IMR-90 (cell line): ENCODE measurements at regions not wholly inside any gene's neighbourhood (a gene's known extent, or its start where the extent isn't known, plus 50 kb on each side); places are given as distances from the start of the nearest gene placed in this dataset.

ENCODE experiments used
- ATAC-seq: fragments of 200-7000 bp; cut with Tn5 transposase; 2 replicates; pipeline ENCODE4 v1.9.1; 2020; ENCODE audit warnings: low read depth, mild to moderate bottlenecking, moderate library complexity
- BruUV-seq: library from RNA; stranded (reverse); fragments of 400-500 nt; replicated peaks from 2 replicates; lab custom pipeline; 2021; lab: Mats Ljungman, UMichigan
- CTCF ChIA-PET: fragments of 300-600 bp; formaldehyde crosslinking; extraction: SDS; loops from one replicate; lab custom pipeline; 2021; ENCODE audit warnings: antibody characterized with exemption; lab: Yijun Ruan, JAX
- POLR2A ChIA-PET: fragments of 300-600 bp; sonication (Branson Sonifier 250); formaldehyde crosslinking; loops from one replicate; lab custom pipeline; 2022; ENCODE audit warnings: antibody characterized with exemption; ENCODE audit not compliant: unreplicated experiment; lab: Charles Lee
- DNase-seq: peaks from one replicate; pipeline ENCODE4 v3.0.0; 2013
- H2AFZ ChIP-seq: replicated peaks from 2 replicates; pipeline ENCODE3; 2013; ENCODE audit warnings: low read length, mild to moderate bottlenecking; ENCODE audit not compliant: poor library complexity
- H2AK5ac ChIP-seq: 2 replicates; pipeline ENCODE4 v1.6.1; 2013; ENCODE audit warnings: low read depth, low read length, inconsistent platforms
- H2AK9ac ChIP-seq: replicated peaks from 2 replicates; pipeline ENCODE3; 2013; ENCODE audit warnings: mild to moderate bottlenecking, low read depth, low read length, moderate library complexity; ENCODE audit not compliant: poor library complexity
- H2BK120ac ChIP-seq: 2 replicates; pipeline ENCODE4 v1.6.1; 2013; ENCODE audit warnings: low read depth, low read length, inconsistent platforms
- H2BK15ac ChIP-seq: 3 replicates; pipeline ENCODE4 v1.6.1; 2013; ENCODE audit warnings: low read depth, low read length, inconsistent platforms
- H2BK20ac ChIP-seq: 2 replicates; pipeline ENCODE4 v1.6.1; 2013; ENCODE audit warnings: low read depth, mild to moderate bottlenecking, inconsistent platforms, low read length, moderate library complexity
- H2BK5ac ChIP-seq: 2 replicates; pipeline ENCODE4 v1.6.1; 2013; ENCODE audit warnings: mild to moderate bottlenecking, low read depth, low read length, inconsistent platforms; ENCODE audit not compliant: poor library complexity, severe bottlenecking
- H3K14ac ChIP-seq: replicated peaks from 2 replicates; pipeline ENCODE4 v1.6.1; 2013; ENCODE audit warnings: low read depth, low read length, inconsistent platforms
- H3K18ac ChIP-seq: 2 replicates; pipeline ENCODE4 v1.6.1; 2013; ENCODE audit warnings: low read depth, low read length, control low read depth
- H3K23ac ChIP-seq: 2 replicates; pipeline ENCODE4 v1.6.1; 2013; ENCODE audit warnings: low read depth, low read length, inconsistent platforms
- H3K27ac ChIP-seq: 2 replicates; pipeline ENCODE4 v1.5.1; 2013; ENCODE audit warnings: mild to moderate bottlenecking, control low read depth, low read length; ENCODE audit not compliant: insufficient read depth
- H3K27me3 ChIP-seq: 2 replicates; pipeline ENCODE4 v1.6.1; 2013; ENCODE audit warnings: low read length; ENCODE audit not compliant: control insufficient read depth, insufficient read depth
- H3K36me3 ChIP-seq: 2 replicates; pipeline ENCODE4 v1.6.1; 2013; ENCODE audit warnings: low read length, mixed read lengths; ENCODE audit not compliant: control insufficient read depth, insufficient read depth
- H3K4ac ChIP-seq: 2 replicates; pipeline ENCODE4 v1.6.1; 2013; ENCODE audit warnings: low read depth, low read length, inconsistent platforms
- H3K4me1 ChIP-seq: 2 replicates; pipeline ENCODE4 v1.6.1; 2013; ENCODE audit warnings: low read length, mixed read lengths; ENCODE audit not compliant: control insufficient read depth, insufficient read depth
- H3K4me2 ChIP-seq: 2 replicates; pipeline ENCODE4 v1.6.1; 2013; ENCODE audit warnings: low read depth, mild to moderate bottlenecking, control low read depth, low read length, moderate library complexity
- H3K4me3 ChIP-seq: 2 replicates; pipeline ENCODE4 v1.5.1; 2013; ENCODE audit warnings: low read depth, mild to moderate bottlenecking, control low read depth, low read length, moderate library complexity; ENCODE audit not compliant: insufficient read depth
- H3K56ac ChIP-seq: 2 replicates; pipeline ENCODE4 v1.6.1; 2013; ENCODE audit warnings: low read length, inconsistent platforms; ENCODE audit not compliant: insufficient read depth; ENCODE audit errors: extremely low read depth
- H3K79me1 ChIP-seq, 2 experiments: 2 replicates each; pipeline ENCODE4 v1.6.1; 2013; ENCODE audit warnings: low read length in 2 of 2, inconsistent platforms in 1 of 2, low read depth in 1 of 2
- H3K9ac ChIP-seq: 2 replicates; pipeline ENCODE4 v1.6.1; 2013; ENCODE audit warnings: low read depth, low read length, control low read depth
- H3K9me1 ChIP-seq: 2 replicates; pipeline ENCODE4 v1.6.1; 2013; ENCODE audit warnings: low read length, inconsistent platforms; ENCODE audit not compliant: insufficient read depth
- H3K9me3 ChIP-seq: 2 replicates; pipeline ENCODE4 v1.6.1; 2013; ENCODE audit warnings: low read length; ENCODE audit not compliant: control insufficient read depth, insufficient read depth
- H4K20me1 ChIP-seq: 2 replicates; pipeline ENCODE4 v1.6.1; 2013; ENCODE audit warnings: low read length, inconsistent platforms; ENCODE audit not compliant: insufficient read depth
- H4K5ac ChIP-seq: 2 replicates; pipeline ENCODE4 v1.6.1; 2013; ENCODE audit warnings: mild to moderate bottlenecking, low read depth, low read length, control low read depth
- H4K8ac ChIP-seq, 2 experiments: 2 replicates each; pipeline ENCODE4 v1.6.1; 2013; ENCODE audit warnings: low read depth in 2 of 2, low read length in 2 of 2, control low read depth in 1 of 2, inconsistent platforms in 1 of 2
- H4K91ac ChIP-seq: 2 replicates; pipeline ENCODE4 v1.6.1; 2013; ENCODE audit warnings: low read depth, low read length, inconsistent platforms; ENCODE audit not compliant: insufficient read depth
- CEBPB ChIP-seq: IDR thresholded peaks from 2 replicates; pipeline ENCODE4 v1.6.1; 2012; ENCODE audit warnings: low read depth, low read length, improper control_type of control experiment
- CTCF ChIP-seq: conservative IDR thresholded peaks from 2 replicates; pipeline ENCODE4 v1.5.1; 2012; ENCODE audit warnings: mild to moderate bottlenecking, low read depth, low read length, improper control_type of control experiment
- FOS ChIP-seq: fragments of 150-350 bp; IDR thresholded peaks from 2 replicates; pipeline ENCODE4 v1.6.1; 2016; ENCODE audit warnings: low read depth, low read length
- NFE2L2 ChIP-seq: fragments of 150-350 bp; IDR thresholded peaks from 2 replicates; pipeline ENCODE4 v1.6.1; 2016; ENCODE audit warnings: low read depth, mild to moderate bottlenecking, low read length
- RCOR1 ChIP-seq: IDR thresholded peaks from 2 replicates; pipeline ENCODE4 v1.6.1; 2012; ENCODE audit warnings: mild to moderate bottlenecking, low read length, improper control_type of control experiment; ENCODE audit not compliant: insufficient replicate concordance
- dilution Hi-C: fragments of 300-500 bp; cut with HindIII; formaldehyde crosslinking; loops from one replicate; pipeline ENCODE4 v1.14.3; 2018; ENCODE audit warnings: low sequenced_read_pairs; ENCODE audit not compliant: unreplicated experiment
- in situ Hi-C: fragments of 300-500 bp; cut with MboI; formaldehyde crosslinking; loops from 3 replicates; pipeline ENCODE4 v1.14.3; 2019; ENCODE audit warnings: low sequenced_read_pairs, inconsistent platforms, mixed read lengths
- intact Hi-C: fragments of 100-400 bp; cut with micrococcal nuclease; formaldehyde crosslinking; loops from 2 replicates; pipeline ENCODE4 v1.10.0; 2022

- H3K23ac ChIP-seq: no peak overlapping the region
- H3K36me3 ChIP-seq: no peaks in the 10 kb centered on the region
- TF ChIP-seq FOS (no peak), RCOR1 (no peak), CEBPB (no peak), CTCF (no peak), NFE2L2 (no peak)
- no peak for DNase-seq
- H2AFZ ChIP-seq: no peak overlapping the region
- H3K9me1 ChIP-seq: no peaks in the 10 kb centered on the region
- H3K4ac ChIP-seq: no peak overlapping the region
- no peak overlapping the region for H2BK20ac ChIP-seq
- H4K91ac ChIP-seq: no peak overlapping the region
- dilution Hi-C loops (no loop called here), in situ Hi-C loops (no loop called here), intact Hi-C loops (no loop called here)
- H3K9me3 ChIP-seq: no peaks in the 10 kb centered on the region
- no peak overlapping the region for H2BK120ac ChIP-seq
- H4K5ac ChIP-seq: no peak overlapping the region
- no peak overlapping the region for H3K14ac ChIP-seq
- no peak overlapping the region for H3K4me2 ChIP-seq
- no peak overlapping the region for H3K9ac ChIP-seq
- ChIA-PET POLR2A (no interaction called here), CTCF (no interaction called here)
- no TSS peak for BruUV-seq
- no peaks in the 10 kb centered on the region for H3K27me3 ChIP-seq
- ATAC-seq: no peak
- no peak overlapping the region for H2BK5ac ChIP-seq
- H3K79me1 ChIP-seq: 0 out of 4 replicates have a peak, but pooled peaks cover 0 to 4% of the 10 kb centered on the region in 2 experiments
- no peak overlapping the region for H3K27ac ChIP-seq
- no peak overlapping the region for H2AK5ac ChIP-seq
- H4K8ac ChIP-seq: no peak overlapping the region
- H3K18ac ChIP-seq: no peak overlapping the region
- no peak overlapping the region for H3K4me3 ChIP-seq
- no peaks in the 10 kb centered on the region for H4K20me1 ChIP-seq
- H2BK15ac ChIP-seq: no peak overlapping the region
- H2AK9ac ChIP-seq: no peak overlapping the region
- peaks cover 4% of the 10 kb centered on the region; the same call in 1 of the 2 replicates for H3K4me1 ChIP-seq
- H3K56ac ChIP-seq: no peak overlapping the region
These were observed 431.1 kb downstream of the ZEB2 start for GRCh38 chr2:144088863-144089262.
